B cell (primary cell): ENCODE measurements at regions not wholly inside any gene's neighbourhood (a gene's known extent, or its start where the extent isn't known, plus 50 kb on each side); places are given as distances from the start of the nearest gene placed in this dataset.
A peak's percentile ranks its signal among the peaks of the same experiment; 100 is the strongest.

Source experiments
- ATAC-seq: fragments of 200-7000 bp; cut with Tn5 transposase; one replicate; pipeline ENCODE4 v1.10.0; 2021; ENCODE audit warnings: low read depth, mild to moderate bottlenecking, moderate number of reproducible peaks, moderate library complexity
- CTCF ChIA-PET: fragments of 350-600 bp; sonication (Branson Sonifier 250); formaldehyde crosslinking; loops from one replicate; lab custom pipeline; 2021; ENCODE audit warnings: antibody characterized with exemption, inconsistent platforms; lab: Charles Lee
- POLR2A ChIA-PET: fragments of 350-600 bp; sonication (Branson Sonifier 250); formaldehyde crosslinking; loops from one replicate; lab custom pipeline; 2021; ENCODE audit warnings: antibody characterized with exemption; lab: Charles Lee
- DNase-seq: peaks from one replicate; pipeline ENCODE4 v3.0.0; 2013
- H2AFZ ChIP-seq: 2 replicates; pipeline ENCODE4 v1.6.1; 2012; ENCODE audit warnings: mild to moderate bottlenecking, low read depth, low read length; ENCODE audit not compliant: insufficient read depth, poor library complexity, severe bottlenecking
- H3K27ac ChIP-seq, 2 donors: 1 replicate in 1 of 2; 2 replicates in 1 of 2; pipeline ENCODE4 v1.5.1; 2012 to 2013; ENCODE audit warnings: low read length in 2 of 2, mild to moderate bottlenecking in 2 of 2, moderate library complexity in 1 of 2
- H3K27me3 ChIP-seq, 4 experiments: fragments of 200-600 bp in 1 of 4; sonication (generic) in 1 of 4; replicated peaks in 1 of 4; 1 replicate in 2 of 4; 2 replicates in 2 of 4; pipeline versions ENCODE4 v1.6.1 to v1.7.0; 2013 to 2016; ENCODE audit warnings: low read length in 3 of 4, mild to moderate bottlenecking in 2 of 4, mixed read lengths in 1 of 4, moderate library complexity in 1 of 4; ENCODE audit not compliant: insufficient read depth in 4 of 4, control insufficient read depth in 3 of 4; ENCODE audit errors: control extremely low read depth in 1 of 4
- H3K36me3 ChIP-seq, 2 experiments: replicated peaks in 1 of 2; 1 replicate in 1 of 2; 2 replicates in 1 of 2; pipeline versions ENCODE4 v1.6.1 to v1.7.1; 2013; ENCODE audit warnings: low read length in 1 of 2; ENCODE audit not compliant: insufficient read depth in 2 of 2, control insufficient read depth in 1 of 2; ENCODE audit errors: control extremely low read depth in 1 of 2, extremely low read depth in 1 of 2
- H3K4me1 ChIP-seq, 2 donors: fragments of 200-600 bp in 1 of 2; sonication (generic) in 1 of 2; 1 replicate in 1 of 2; 2 replicates in 1 of 2; pipeline versions ENCODE4 v1.5.1 to v1.6.1; 2013 to 2017; ENCODE audit warnings: low read length in 2 of 2; ENCODE audit not compliant: control insufficient read depth in 2 of 2, insufficient read depth in 2 of 2
- H3K4me2 ChIP-seq: replicated peaks from 2 replicates; pipeline ENCODE3; 2012; ENCODE audit warnings: mild to moderate bottlenecking, low read depth, low read length; ENCODE audit not compliant: poor library complexity, severe bottlenecking
- H3K4me3 ChIP-seq, 5 experiments: fragments of 200-600 bp in 1 of 5; sonication (generic) in 1 of 5; 1 replicate in 3 of 5; 2 replicates in 2 of 5; pipeline versions ENCODE4 v1.5.1 to v1.7.0; 2011 to 2016; ENCODE audit warnings: low read length in 4 of 5, mild to moderate bottlenecking in 4 of 5, low read depth in 2 of 5, control low read depth in 1 of 5, moderate library complexity in 1 of 5; ENCODE audit not compliant: insufficient read depth in 1 of 5; ENCODE audit errors: control extremely low read depth in 1 of 5, extremely low read depth in 1 of 5
- H3K79me2 ChIP-seq: fragments of 200-600 bp; sonication (generic); one replicate; pipeline ENCODE4 v1.6.0; 2016; ENCODE audit warnings: low read length; ENCODE audit not compliant: control insufficient read depth, insufficient read depth
- H3K9ac ChIP-seq: fragments of 200-600 bp; sonication (generic); 2 replicates; pipeline ENCODE4 v1.6.1; 2017; ENCODE audit warnings: mild to moderate bottlenecking, low read length, moderate library complexity
- H3K9me3 ChIP-seq, 3 donors: one replicate each; pipeline versions ENCODE4 v1.6.1 to v1.7.1; 2013; ENCODE audit warnings: low read length in 2 of 3; ENCODE audit not compliant: control insufficient read depth in 2 of 3, insufficient read depth in 1 of 3; ENCODE audit errors: control extremely low read depth in 1 of 3
- H4K20me1 ChIP-seq: 2 replicates; pipeline ENCODE4 v1.6.0; 2012; ENCODE audit warnings: mild to moderate bottlenecking, low read length; ENCODE audit not compliant: insufficient read depth, control insufficient read depth, poor library complexity, severe bottlenecking
- H3K27ac Mint-ChIP-seq: one replicate; pipeline ENCODE4 v1.8.0; 2021; ENCODE audit warnings: mixed read lengths
- H3K27me3 Mint-ChIP-seq: one replicate; pipeline ENCODE4 v1.8.0; 2021; ENCODE audit warnings: mixed read lengths
- H3K4me1 Mint-ChIP-seq: one replicate; pipeline ENCODE4 v1.8.0; 2021; ENCODE audit warnings: mixed read lengths
- H3K4me3 Mint-ChIP-seq: one replicate; pipeline ENCODE4 v1.8.0; 2021; ENCODE audit warnings: mixed read lengths
- H3K9me3 Mint-ChIP-seq: one replicate; pipeline ENCODE4 v1.8.0; 2022; ENCODE audit warnings: mixed read lengths; ENCODE audit not compliant: insufficient read depth
- EZH2 ChIP-seq: IDR thresholded peaks from 2 replicates; pipeline ENCODE4 v1.6.1; 2012; ENCODE audit warnings: borderline replicate concordance, low read depth, mild to moderate bottlenecking, moderate library complexity, low read length; ENCODE audit not compliant: insufficient read depth, poor library complexity, severe bottlenecking
- WGBS: methylation state at CpG from one replicate; pipeline ENCODE4 v1.1.5; 2013; ENCODE audit warnings: missing lambda C conversion rate; ENCODE audit not compliant: insufficient coverage; 5-methylcytosine and 5-hydroxymethylcytosine counted together
- intact Hi-C: fragments of 100-400 bp; cut with micrococcal nuclease; formaldehyde crosslinking; loops from one replicate; pipeline ENCODE4 v1.10.0; 2022
- TF ChIP-seq, protein P1 (sequence below): fragments of 200-600 bp; IDR thresholded peaks from one replicate; pipeline ENCODE4 v1.8.0; 2022; ENCODE audit warnings: antibody characterized with exemption, mild to moderate bottlenecking

DNA sequence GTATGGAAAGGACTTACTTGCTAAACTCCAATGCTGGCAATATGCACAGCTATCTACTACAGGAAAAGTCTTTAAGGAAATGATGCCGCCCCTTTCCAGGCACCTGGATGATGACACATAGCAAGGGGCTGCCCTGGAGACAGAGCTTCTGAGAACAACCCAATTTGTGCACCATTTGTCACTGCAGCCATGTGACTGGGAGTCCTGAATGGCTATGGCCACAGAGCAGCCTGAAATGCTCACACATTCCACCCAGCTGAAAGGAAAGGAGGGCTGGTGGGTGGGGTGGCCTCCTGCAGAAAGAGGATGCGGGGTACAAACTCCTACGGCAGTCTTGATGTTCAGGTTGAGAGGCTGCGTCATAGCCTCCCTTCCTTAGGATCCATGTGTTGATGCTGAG lies 70.1 kb upstream of the FSTL4 start:
- peaks cover 18% of the 10 kb centered on the region for H3K27me3 Mint-ChIP-seq
- 78% methylated on average over 4 of the region's 4 CpGs for WGBS
- H4K20me1 ChIP-seq: no peaks in the 10 kb centered on the region

DNA sequence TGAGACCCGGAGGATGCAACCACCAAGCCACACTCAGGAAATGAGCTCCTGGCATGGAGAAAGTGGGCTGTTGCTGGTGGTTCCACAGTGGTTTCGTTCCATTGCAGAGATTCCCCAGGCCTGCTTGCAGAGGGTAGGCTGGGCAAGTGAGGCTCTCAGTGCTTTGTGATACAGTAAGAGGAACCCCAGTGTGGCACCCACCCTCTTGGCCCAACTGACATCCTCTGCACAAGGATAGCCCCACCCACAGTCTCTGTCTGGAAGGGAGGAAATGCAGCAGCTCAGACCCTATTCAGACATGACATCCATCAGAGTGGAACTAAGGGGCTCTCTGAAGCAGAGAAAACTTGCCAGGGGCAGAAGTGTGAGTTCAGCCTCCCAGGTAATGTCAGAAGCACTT lies 69.6 kb upstream of the FSTL4 start:
- ChIA-PET POLR2A (no interaction called here), CTCF (no interaction called here)
- Histone ChIP-seq H2AFZ (no peak overlapping the region), H3K27ac (no peak overlapping the region), H3K9me3 (no peaks in the 10 kb centered on the region), H3K36me3 (no peaks in the 10 kb centered on the region), H3K4me2 (no peak overlapping the region), H4K20me1 (no peaks in the 10 kb centered on the region), H3K79me2 (no peaks in the 10 kb centered on the region), H3K27me3 (no peaks in the 10 kb centered on the region), H3K4me1 (peaks cover 4 to 9% of the 10 kb centered on the region in 2 donors), H3K9ac (no peak overlapping the region), H3K4me3 (no peak overlapping the region)
- DNase-seq (peak; percentile 24), ATAC-seq (no peak)
- no CpG with 5 or more reads among the region's 2 CpGs for WGBS
- no peak overlapping the region for H3K4me3 Mint-ChIP-seq
- peaks cover 6% of the 10 kb centered on the region for H3K4me1 Mint-ChIP-seq
- TF ChIP-seq EZH2: no peak
- no peaks in the 10 kb centered on the region for H3K9me3 Mint-ChIP-seq
- H3K27ac Mint-ChIP-seq: no peak overlapping the region
- intact Hi-C loops: no loop called here
- H3K27me3 Mint-ChIP-seq: peaks cover 13% of the 10 kb centered on the region

More for the DNA sequence above, 70.1 kb upstream of the FSTL4 start:
- Histone ChIP-seq H3K36me3 (no peaks in the 10 kb centered on the region), H3K4me2 (no peak overlapping the region), H2AFZ (no peak overlapping the region), H3K4me1 (peaks cover 4 to 9% of the 10 kb centered on the region in 2 donors), H3K79me2 (no peaks in the 10 kb centered on the region), H3K27ac (no peak overlapping the region), H3K4me3 (no peak overlapping the region), H3K9me3 (no peaks in the 10 kb centered on the region), H3K9ac (no peak overlapping the region), H3K27me3 (peaks cover 0 to 2% (median 0%) of the 10 kb centered on the region in 4 experiments)
- DNase-seq (no peak), ATAC-seq (no peak)
- Mint-ChIP-seq H3K4me1 (peaks cover 6% of the 10 kb centered on the region), H3K9me3 (no peaks in the 10 kb centered on the region), H3K4me3 (no peak overlapping the region), H3K27ac (no peak overlapping the region)
- ChIA-PET POLR2A (no interaction called here), CTCF (no interaction called here)
- intact Hi-C loops: no loop called here
- TF ChIP-seq EZH2: no peak
- TF ChIP-seq, protein P1, sequence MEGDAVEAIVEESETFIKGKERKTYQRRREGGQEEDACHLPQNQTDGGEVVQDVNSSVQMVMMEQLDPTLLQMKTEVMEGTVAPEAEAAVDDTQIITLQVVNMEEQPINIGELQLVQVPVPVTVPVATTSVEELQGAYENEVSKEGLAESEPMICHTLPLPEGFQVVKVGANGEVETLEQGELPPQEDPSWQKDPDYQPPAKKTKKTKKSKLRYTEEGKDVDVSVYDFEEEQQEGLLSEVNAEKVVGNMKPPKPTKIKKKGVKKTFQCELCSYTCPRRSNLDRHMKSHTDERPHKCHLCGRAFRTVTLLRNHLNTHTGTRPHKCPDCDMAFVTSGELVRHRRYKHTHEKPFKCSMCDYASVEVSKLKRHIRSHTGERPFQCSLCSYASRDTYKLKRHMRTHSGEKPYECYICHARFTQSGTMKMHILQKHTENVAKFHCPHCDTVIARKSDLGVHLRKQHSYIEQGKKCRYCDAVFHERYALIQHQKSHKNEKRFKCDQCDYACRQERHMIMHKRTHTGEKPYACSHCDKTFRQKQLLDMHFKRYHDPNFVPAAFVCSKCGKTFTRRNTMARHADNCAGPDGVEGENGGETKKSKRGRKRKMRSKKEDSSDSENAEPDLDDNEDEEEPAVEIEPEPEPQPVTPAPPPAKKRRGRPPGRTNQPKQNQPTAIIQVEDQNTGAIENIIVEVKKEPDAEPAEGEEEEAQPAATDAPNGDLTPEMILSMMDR: no peak
